GM23338 (cell line): ENCODE measurements at regions not wholly inside any gene's neighbourhood (a gene's known extent, or its start where the extent isn't known, plus 50 kb on each side); places are given as distances from the start of the nearest gene placed in this dataset.

ENCODE experiments used
- ATAC-seq: fragments of 200-7000 bp; cut with Tn5 transposase; 3 replicates; pipeline ENCODE4 v1.9.1; 2020
- DNase-seq: peaks from one replicate; pipeline ENCODE4 v3.0.0-alpha.2; 2015; ENCODE audit warnings: low spot score
- H2AFZ ChIP-seq: fragments of 200-600 bp; sonication (generic); 2 replicates; pipeline ENCODE4 v1.8.0; 2016; ENCODE audit warnings: antibody characterized with exemption, mild to moderate bottlenecking, moderate library complexity
- H3F3A ChIP-seq: fragments of 200-600 bp; sonication (generic); replicated peaks from 2 replicates; pipeline ENCODE4 v1.8.0; 2017; ENCODE audit warnings: antibody characterized with exemption, mixed run types, low read depth
- H3K27ac ChIP-seq: fragments of 200-600 bp; sonication (generic); 2 replicates; pipeline ENCODE4 v1.6.1; 2016; ENCODE audit warnings: low read depth
- H3K27me3 ChIP-seq: fragments of 200-600 bp; sonication (generic); 2 replicates; pipeline ENCODE4 v1.8.0; 2016; ENCODE audit warnings: mild to moderate bottlenecking, mixed run types, moderate library complexity; ENCODE audit not compliant: insufficient read depth
- H3K36me3 ChIP-seq: fragments of 200-600 bp; sonication (generic); 2 replicates; pipeline ENCODE4 v1.8.0; 2016; ENCODE audit warnings: mild to moderate bottlenecking; ENCODE audit not compliant: insufficient read depth
- H3K4me1 ChIP-seq: fragments of 200-600 bp; sonication (generic); 2 replicates; pipeline ENCODE4 v1.8.0; 2016; ENCODE audit warnings: mild to moderate bottlenecking, moderate library complexity; ENCODE audit not compliant: insufficient read depth
- H3K4me2 ChIP-seq: fragments of 200-600 bp; sonication (generic); 2 replicates; pipeline ENCODE4 v1.7.1; 2017; ENCODE audit warnings: mixed run types
- H3K4me3 ChIP-seq: fragments of 200-600 bp; sonication (generic); 2 replicates; pipeline ENCODE4 v1.6.1; 2016; ENCODE audit warnings: mixed run types
- H3K79me2 ChIP-seq: fragments of 200-600 bp; sonication (generic); replicated peaks from 2 replicates; pipeline ENCODE4 v1.8.0; 2017; ENCODE audit warnings: mild to moderate bottlenecking; ENCODE audit not compliant: insufficient read depth
- H3K9me2 ChIP-seq: fragments of 200-600 bp; sonication (generic); 2 replicates; pipeline ENCODE4 v1.8.0; 2017; ENCODE audit not compliant: insufficient read depth
- H4K20me1 ChIP-seq: fragments of 200-600 bp; sonication (generic); replicated peaks from 2 replicates; pipeline ENCODE4 v1.8.0; 2017; ENCODE audit warnings: mild to moderate bottlenecking; ENCODE audit not compliant: insufficient read depth
- H3K27ac Mint-ChIP-seq: 2 replicates; pipeline ENCODE4 v1.8.0; 2020; ENCODE audit warnings: inconsistent platforms, mild to moderate bottlenecking, moderate library complexity, mixed read lengths
- H3K27me3 Mint-ChIP-seq: 3 replicates; pipeline ENCODE4 v1.8.0; 2022; ENCODE audit warnings: low read depth, mild to moderate bottlenecking, moderate library complexity, mixed read lengths, inconsistent platforms; ENCODE audit not compliant: insufficient read depth, poor library complexity
- H3K36me3 Mint-ChIP-seq: 3 replicates; pipeline ENCODE4 v1.8.0; 2021; ENCODE audit warnings: low read depth, mild to moderate bottlenecking, inconsistent platforms, moderate library complexity, mixed read lengths
- H3K4me1 Mint-ChIP-seq: 3 replicates; pipeline ENCODE4 v1.8.0; 2020; ENCODE audit warnings: mild to moderate bottlenecking, inconsistent platforms, mixed read lengths
- H3K4me3 Mint-ChIP-seq: 3 replicates; pipeline ENCODE4 v1.8.0; 2021; ENCODE audit warnings: moderate library complexity, mild to moderate bottlenecking, inconsistent platforms, mixed read lengths
- H3K9me3 Mint-ChIP-seq: 3 replicates; pipeline ENCODE4 v1.8.0; 2020; ENCODE audit warnings: moderate library complexity, mild to moderate bottlenecking, inconsistent platforms, mixed read lengths
- CREB1 ChIP-seq: fragments of 250-450 bp; sonication (Bioruptor Pico); IDR thresholded peaks from 2 replicates; pipeline ENCODE4 v1.5.0; 2020; ENCODE audit warnings: low read depth, mild to moderate bottlenecking, moderate library complexity
- EZH2 ChIP-seq: fragments of 200-600 bp; sonication (generic); IDR thresholded peaks from one replicate; pipeline ENCODE4 v1.8.0; 2017; ENCODE audit warnings: antibody characterized with exemption, mild to moderate bottlenecking, low read depth; ENCODE audit not compliant: unreplicated experiment
- EZH2phosphoT487 ChIP-seq: fragments of 200-600 bp; sonication (generic); IDR thresholded peaks from one replicate; pipeline ENCODE4 v1.8.1; 2018; ENCODE audit warnings: antibody characterized with exemption; ENCODE audit not compliant: unreplicated experiment
- JUNB ChIP-seq: IDR thresholded peaks from one replicate; pipeline ENCODE4 v1.6.1; 2016; ENCODE audit warnings: antibody characterized with exemption; ENCODE audit not compliant: unreplicated experiment
- NANOG ChIP-seq: IDR thresholded peaks from 2 replicates; pipeline ENCODE4 v1.6.1; 2016; ENCODE audit warnings: antibody characterized with exemption, borderline replicate concordance
- POLR2AphosphoS5 ChIP-seq: IDR thresholded peaks from 2 replicates; pipeline ENCODE4 v1.6.1; 2016; ENCODE audit warnings: antibody characterized with exemption, low read depth
- STAT1 ChIP-seq: IDR thresholded peaks from one replicate; pipeline ENCODE4 v1.6.1; 2016; ENCODE audit warnings: antibody characterized with exemption; ENCODE audit not compliant: unreplicated experiment
- ZNF114 ChIP-seq: fragments of 250-450 bp; sonication (Bioruptor Pico); IDR thresholded peaks from 2 replicates; pipeline ENCODE4 v1.5.0; 2020; ENCODE audit warnings: mild to moderate bottlenecking, moderate library complexity
- ZNF331 ChIP-seq: fragments of 250-450 bp; sonication (Bioruptor Pico); IDR thresholded peaks from 2 replicates; pipeline ENCODE4 v1.5.0; 2020; ENCODE audit warnings: low read depth, mild to moderate bottlenecking, moderate library complexity
- TF ChIP-seq, protein P1 (sequence below): IDR thresholded peaks from one replicate; pipeline ENCODE4 v1.6.1; 2018; ENCODE audit warnings: antibody characterized with exemption; ENCODE audit not compliant: unreplicated experiment
- TF ChIP-seq, protein P2 (sequence below): IDR thresholded peaks from 2 replicates; pipeline ENCODE4 v1.6.1; 2016; ENCODE audit warnings: antibody characterized with exemption
- TF ChIP-seq, protein P3 (sequence below), 2 experiments: fragments of 200-600 bp in 1 of 2; sonication (generic) in 1 of 2; conservative IDR thresholded peaks; 2 replicates each; pipeline versions ENCODE4 v1.5.1 to v1.6.1; 2016 to 2017; ENCODE audit warnings: antibody characterized with exemption in 2 of 2, low read depth in 2 of 2, mild to moderate bottlenecking in 2 of 2, moderate library complexity in 1 of 2
- TF ChIP-seq, protein P4 (sequence below): fragments of 250-450 bp; sonication (Bioruptor Pico); IDR thresholded peaks from 2 replicates; pipeline ENCODE4 v1.5.0; 2020; ENCODE audit warnings: mild to moderate bottlenecking, moderate library complexity

DNA sequence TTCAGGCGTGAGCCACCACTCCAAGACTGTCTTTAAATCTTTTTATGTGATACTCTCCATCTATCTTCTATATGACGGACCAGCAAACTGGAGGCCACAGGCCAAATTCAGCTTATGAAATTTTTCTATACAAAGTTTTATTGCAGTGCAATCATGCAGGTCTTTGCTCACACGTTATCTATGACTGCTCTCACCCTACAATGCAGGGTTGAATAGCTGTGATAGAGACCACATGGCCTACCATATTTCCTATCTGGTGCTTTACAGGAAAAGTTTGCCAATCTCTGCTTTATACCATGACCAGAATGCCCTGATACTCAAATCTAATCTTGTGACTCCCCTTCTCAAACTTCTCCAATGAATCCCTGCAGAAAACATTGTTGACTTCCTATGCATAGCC is 89.5 kb upstream of the ACBD5 start:
- no peaks in the 10 kb centered on the region for H3K36me3 Mint-ChIP-seq
- TF ChIP-seq, protein P1, sequence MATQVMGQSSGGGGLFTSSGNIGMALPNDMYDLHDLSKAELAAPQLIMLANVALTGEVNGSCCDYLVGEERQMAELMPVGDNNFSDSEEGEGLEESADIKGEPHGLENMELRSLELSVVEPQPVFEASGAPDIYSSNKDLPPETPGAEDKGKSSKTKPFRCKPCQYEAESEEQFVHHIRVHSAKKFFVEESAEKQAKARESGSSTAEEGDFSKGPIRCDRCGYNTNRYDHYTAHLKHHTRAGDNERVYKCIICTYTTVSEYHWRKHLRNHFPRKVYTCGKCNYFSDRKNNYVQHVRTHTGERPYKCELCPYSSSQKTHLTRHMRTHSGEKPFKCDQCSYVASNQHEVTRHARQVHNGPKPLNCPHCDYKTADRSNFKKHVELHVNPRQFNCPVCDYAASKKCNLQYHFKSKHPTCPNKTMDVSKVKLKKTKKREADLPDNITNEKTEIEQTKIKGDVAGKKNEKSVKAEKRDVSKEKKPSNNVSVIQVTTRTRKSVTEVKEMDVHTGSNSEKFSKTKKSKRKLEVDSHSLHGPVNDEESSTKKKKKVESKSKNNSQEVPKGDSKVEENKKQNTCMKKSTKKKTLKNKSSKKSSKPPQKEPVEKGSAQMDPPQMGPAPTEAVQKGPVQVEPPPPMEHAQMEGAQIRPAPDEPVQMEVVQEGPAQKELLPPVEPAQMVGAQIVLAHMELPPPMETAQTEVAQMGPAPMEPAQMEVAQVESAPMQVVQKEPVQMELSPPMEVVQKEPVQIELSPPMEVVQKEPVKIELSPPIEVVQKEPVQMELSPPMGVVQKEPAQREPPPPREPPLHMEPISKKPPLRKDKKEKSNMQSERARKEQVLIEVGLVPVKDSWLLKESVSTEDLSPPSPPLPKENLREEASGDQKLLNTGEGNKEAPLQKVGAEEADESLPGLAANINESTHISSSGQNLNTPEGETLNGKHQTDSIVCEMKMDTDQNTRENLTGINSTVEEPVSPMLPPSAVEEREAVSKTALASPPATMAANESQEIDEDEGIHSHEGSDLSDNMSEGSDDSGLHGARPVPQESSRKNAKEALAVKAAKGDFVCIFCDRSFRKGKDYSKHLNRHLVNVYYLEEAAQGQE, result no peak
- TF ChIP-seq, protein P2, sequence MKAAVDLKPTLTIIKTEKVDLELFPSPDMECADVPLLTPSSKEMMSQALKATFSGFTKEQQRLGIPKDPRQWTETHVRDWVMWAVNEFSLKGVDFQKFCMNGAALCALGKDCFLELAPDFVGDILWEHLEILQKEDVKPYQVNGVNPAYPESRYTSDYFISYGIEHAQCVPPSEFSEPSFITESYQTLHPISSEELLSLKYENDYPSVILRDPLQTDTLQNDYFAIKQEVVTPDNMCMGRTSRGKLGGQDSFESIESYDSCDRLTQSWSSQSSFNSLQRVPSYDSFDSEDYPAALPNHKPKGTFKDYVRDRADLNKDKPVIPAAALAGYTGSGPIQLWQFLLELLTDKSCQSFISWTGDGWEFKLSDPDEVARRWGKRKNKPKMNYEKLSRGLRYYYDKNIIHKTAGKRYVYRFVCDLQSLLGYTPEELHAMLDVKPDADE, result no peak
- TF ChIP-seq CREB1 (CRISPR knock-in tag) (no peak), JUNB (no peak), EZH2phosphoT487 (no peak), ZNF331 (no peak), EZH2 (no peak), STAT1 (no peak), NANOG (no peak), POLR2AphosphoS5 (no peak), ZNF114 (CRISPR knock-in tag) (no peak)
- TF ChIP-seq, protein P3, sequence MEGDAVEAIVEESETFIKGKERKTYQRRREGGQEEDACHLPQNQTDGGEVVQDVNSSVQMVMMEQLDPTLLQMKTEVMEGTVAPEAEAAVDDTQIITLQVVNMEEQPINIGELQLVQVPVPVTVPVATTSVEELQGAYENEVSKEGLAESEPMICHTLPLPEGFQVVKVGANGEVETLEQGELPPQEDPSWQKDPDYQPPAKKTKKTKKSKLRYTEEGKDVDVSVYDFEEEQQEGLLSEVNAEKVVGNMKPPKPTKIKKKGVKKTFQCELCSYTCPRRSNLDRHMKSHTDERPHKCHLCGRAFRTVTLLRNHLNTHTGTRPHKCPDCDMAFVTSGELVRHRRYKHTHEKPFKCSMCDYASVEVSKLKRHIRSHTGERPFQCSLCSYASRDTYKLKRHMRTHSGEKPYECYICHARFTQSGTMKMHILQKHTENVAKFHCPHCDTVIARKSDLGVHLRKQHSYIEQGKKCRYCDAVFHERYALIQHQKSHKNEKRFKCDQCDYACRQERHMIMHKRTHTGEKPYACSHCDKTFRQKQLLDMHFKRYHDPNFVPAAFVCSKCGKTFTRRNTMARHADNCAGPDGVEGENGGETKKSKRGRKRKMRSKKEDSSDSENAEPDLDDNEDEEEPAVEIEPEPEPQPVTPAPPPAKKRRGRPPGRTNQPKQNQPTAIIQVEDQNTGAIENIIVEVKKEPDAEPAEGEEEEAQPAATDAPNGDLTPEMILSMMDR (conservative IDR thresholded peaks at IDR 0.05; ENCODE audit: low read depth in 2 of 2), result no peak
- TF ChIP-seq, protein P4, sequence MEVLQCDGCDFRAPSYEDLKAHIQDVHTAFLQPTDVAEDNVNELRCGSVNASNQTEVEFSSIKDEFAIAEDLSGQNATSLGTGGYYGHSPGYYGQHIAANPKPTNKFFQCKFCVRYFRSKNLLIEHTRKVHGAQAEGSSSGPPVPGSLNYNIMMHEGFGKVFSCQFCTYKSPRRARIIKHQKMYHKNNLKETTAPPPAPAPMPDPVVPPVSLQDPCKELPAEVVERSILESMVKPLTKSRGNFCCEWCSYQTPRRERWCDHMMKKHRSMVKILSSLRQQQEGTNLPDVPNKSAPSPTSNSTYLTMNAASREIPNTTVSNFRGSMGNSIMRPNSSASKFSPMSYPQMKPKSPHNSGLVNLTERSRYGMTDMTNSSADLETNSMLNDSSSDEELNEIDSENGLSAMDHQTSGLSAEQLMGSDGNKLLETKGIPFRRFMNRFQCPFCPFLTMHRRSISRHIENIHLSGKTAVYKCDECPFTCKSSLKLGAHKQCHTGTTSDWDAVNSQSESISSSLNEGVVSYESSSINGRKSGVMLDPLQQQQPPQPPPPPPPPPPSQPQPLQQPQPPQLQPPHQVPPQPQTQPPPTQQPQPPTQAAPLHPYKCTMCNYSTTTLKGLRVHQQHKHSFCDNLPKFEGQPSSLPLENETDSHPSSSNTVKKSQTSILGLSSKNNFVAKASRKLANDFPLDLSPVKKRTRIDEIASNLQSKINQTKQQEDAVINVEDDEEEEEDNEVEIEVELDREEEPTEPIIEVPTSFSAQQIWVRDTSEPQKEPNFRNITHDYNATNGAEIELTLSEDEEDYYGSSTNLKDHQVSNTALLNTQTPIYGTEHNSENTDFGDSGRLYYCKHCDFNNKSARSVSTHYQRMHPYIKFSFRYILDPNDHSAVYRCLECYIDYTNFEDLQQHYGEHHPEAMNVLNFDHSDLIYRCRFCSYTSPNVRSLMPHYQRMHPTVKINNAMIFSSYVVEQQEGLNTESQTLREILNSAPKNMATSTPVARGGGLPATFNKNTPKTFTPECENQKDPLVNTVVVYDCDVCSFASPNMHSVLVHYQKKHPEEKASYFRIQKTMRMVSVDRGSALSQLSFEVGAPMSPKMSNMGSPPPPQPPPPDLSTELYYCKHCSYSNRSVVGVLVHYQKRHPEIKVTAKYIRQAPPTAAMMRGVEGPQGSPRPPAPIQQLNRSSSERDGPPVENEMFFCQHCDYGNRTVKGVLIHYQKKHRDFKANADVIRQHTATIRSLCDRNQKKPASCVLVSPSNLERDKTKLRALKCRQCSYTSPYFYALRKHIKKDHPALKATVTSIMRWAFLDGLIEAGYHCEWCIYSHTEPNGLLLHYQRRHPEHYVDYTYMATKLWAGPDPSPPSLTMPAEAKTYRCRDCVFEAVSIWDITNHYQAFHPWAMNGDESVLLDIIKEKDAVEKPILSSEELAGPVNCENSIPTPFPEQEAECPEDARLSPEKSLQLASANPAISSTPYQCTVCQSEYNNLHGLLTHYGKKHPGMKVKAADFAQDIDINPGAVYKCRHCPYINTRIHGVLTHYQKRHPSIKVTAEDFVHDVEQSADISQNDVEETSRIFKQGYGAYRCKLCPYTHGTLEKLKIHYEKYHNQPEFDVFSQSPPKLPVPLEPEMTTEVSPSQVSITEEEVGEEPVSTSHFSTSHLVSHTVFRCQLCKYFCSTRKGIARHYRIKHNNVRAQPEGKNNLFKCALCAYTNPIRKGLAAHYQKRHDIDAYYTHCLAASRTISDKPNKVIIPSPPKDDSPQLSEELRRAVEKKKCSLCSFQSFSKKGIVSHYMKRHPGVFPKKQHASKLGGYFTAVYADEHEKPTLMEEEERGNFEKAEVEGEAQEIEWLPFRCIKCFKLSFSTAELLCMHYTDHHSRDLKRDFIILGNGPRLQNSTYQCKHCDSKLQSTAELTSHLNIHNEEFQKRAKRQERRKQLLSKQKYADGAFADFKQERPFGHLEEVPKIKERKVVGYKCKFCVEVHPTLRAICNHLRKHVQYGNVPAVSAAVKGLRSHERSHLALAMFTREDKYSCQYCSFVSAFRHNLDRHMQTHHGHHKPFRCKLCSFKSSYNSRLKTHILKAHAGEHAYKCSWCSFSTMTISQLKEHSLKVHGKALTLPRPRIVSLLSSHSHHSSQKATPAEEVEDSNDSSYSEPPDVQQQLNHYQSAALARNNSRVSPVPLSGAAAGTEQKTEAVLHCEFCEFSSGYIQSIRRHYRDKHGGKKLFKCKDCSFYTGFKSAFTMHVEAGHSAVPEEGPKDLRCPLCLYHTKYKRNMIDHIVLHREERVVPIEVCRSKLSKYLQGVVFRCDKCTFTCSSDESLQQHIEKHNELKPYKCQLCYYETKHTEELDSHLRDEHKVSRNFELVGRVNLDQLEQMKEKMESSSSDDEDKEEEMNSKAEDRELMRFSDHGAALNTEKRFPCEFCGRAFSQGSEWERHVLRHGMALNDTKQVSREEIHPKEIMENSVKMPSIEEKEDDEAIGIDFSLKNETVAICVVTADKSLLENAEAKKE (CRISPR knock-in tag), result no peak
- no peaks in the 10 kb centered on the region for H3K4me1 Mint-ChIP-seq
- Histone ChIP-seq H3K4me2 (no peak overlapping the region), H4K20me1 (no peaks in the 10 kb centered on the region), H3F3A (no peaks in the 10 kb centered on the region), H3K27me3 (no peaks in the 10 kb centered on the region), H3K27ac (no peak overlapping the region), H3K36me3 (no peaks in the 10 kb centered on the region), H3K79me2 (no peaks in the 10 kb centered on the region), H3K4me1 (no peaks in the 10 kb centered on the region), H2AFZ (peak overlapping the region; percentile 43; the same call in 1 of the 2 replicates), H3K9me2 (no peaks in the 10 kb centered on the region), H3K4me3 (no peak overlapping the region)
- no peaks in the 10 kb centered on the region for H3K9me3 Mint-ChIP-seq
- no peak overlapping the region for H3K27ac Mint-ChIP-seq
- peaks cover 1% of the 10 kb centered on the region for H3K27me3 Mint-ChIP-seq
- ATAC-seq (no peak), DNase-seq (no peak)
- no peak overlapping the region for H3K4me3 Mint-ChIP-seq
